SK-N-SH (cell line): ENCODE measurements at regions not wholly inside any gene's neighbourhood (a gene's known extent, or its start where the extent isn't known, plus 50 kb on each side); places are given as distances from the start of the nearest gene placed in this dataset.

Experiments
- CTCF ChIA-PET: fragments of 300-600, 350-600 bp; formaldehyde crosslinking; extraction: SDS; loops from one replicate; lab custom pipeline; 2021; lab: Yijun Ruan, JAX
- POLR2A ChIA-PET: fragments of 350-600 bp; sonication (Branson Sonifier 250); formaldehyde crosslinking; extraction: SDS; loops from one replicate; lab custom pipeline; 2020; ENCODE audit warnings: antibody characterized with exemption, inconsistent platforms; lab: Yijun Ruan, JAX
- DNase-seq: peaks from one replicate; pipeline ENCODE4 v3.0.0; 2012
- H2AFZ ChIP-seq: fragments of 200-600 bp; sonication (generic); 2 replicates; pipeline ENCODE4 v1.8.1; 2016; ENCODE audit warnings: antibody characterized with exemption, mild to moderate bottlenecking, low read depth
- H3F3A ChIP-seq: fragments of 200-600 bp; sonication (generic); replicated peaks from 2 replicates; pipeline ENCODE3; 2016; ENCODE audit warnings: antibody characterized with exemption, mild to moderate bottlenecking; ENCODE audit not compliant: insufficient read depth
- H3K27ac ChIP-seq, 2 experiments: fragments of 200-500 bp in 1 of 2; fragments of 200-600 bp in 1 of 2; sonication (Bioruptor generic) in 1 of 2; sonication (generic), shearing (Covaris generic) in 1 of 2; 2 replicates each; pipeline versions ENCODE4 v1.5.1 to v1.6.1; 2014 to 2016; ENCODE audit warnings: low read depth in 2 of 2, inconsistent platforms in 1 of 2, low read length in 1 of 2, mild to moderate bottlenecking in 1 of 2, mixed read lengths in 1 of 2
- H3K27me3 ChIP-seq: fragments of 200-600 bp; sonication (generic), shearing (Covaris generic); 2 replicates; pipeline ENCODE4 v1.6.1; 2016; ENCODE audit warnings: mixed run types; ENCODE audit not compliant: insufficient read depth
- H3K36me3 ChIP-seq, 2 experiments: fragments of 200-500 bp in 1 of 2; fragments of 200-600 bp in 1 of 2; sonication (Bioruptor generic) in 1 of 2; sonication (generic) in 1 of 2; replicated peaks in 1 of 2; 2 replicates each; pipeline versions ENCODE3 to v1.5.1; 2014 to 2016; ENCODE audit warnings: low read length in 1 of 2, mild to moderate bottlenecking in 1 of 2; ENCODE audit not compliant: insufficient read depth in 2 of 2, control insufficient read depth in 1 of 2
- H3K4me1 ChIP-seq, 2 experiments: fragments of 200-500 bp in 1 of 2; fragments of 200-600 bp in 1 of 2; sonication (Bioruptor generic) in 1 of 2; sonication (generic), shearing (Covaris generic) in 1 of 2; 2 replicates each; pipeline versions ENCODE4 v1.5.1 to v1.6.1; 2014 to 2016; ENCODE audit warnings: low read depth in 1 of 2, low read length in 1 of 2, mixed run types in 1 of 2; ENCODE audit not compliant: insufficient read depth in 2 of 2, control insufficient read depth in 1 of 2
- H3K4me2 ChIP-seq: fragments of 200-600 bp; sonication (generic), shearing (Covaris generic); 2 replicates; pipeline ENCODE4 v1.6.1; 2017; ENCODE audit warnings: mixed run types
- H3K4me3 ChIP-seq, 2 experiments: fragments of 200-500 bp in 1 of 2; fragments of 200-600 bp in 1 of 2; sonication (Bioruptor generic) in 1 of 2; sonication (generic), shearing (Covaris generic) in 1 of 2; 2 replicates each; pipeline versions ENCODE4 v1.5.1 to v1.8.1; 2014 to 2016; ENCODE audit warnings: low read depth in 2 of 2, inconsistent platforms in 1 of 2, low read length in 1 of 2, mild to moderate bottlenecking in 1 of 2, mixed read lengths in 1 of 2, moderate library complexity in 1 of 2
- H3K79me2 ChIP-seq: fragments of 200-600 bp; sonication (generic); 2 replicates; pipeline ENCODE4 v1.8.1; 2017; ENCODE audit warnings: mild to moderate bottlenecking; ENCODE audit not compliant: insufficient read depth
- H3K9ac ChIP-seq: fragments of 200-600 bp; sonication (generic); 2 replicates; pipeline ENCODE4 v1.6.1; 2017; ENCODE audit warnings: mixed run types
- H3K9me2 ChIP-seq: fragments of 200-600 bp; sonication (generic); 2 replicates; pipeline ENCODE4 v1.6.1; 2017; ENCODE audit warnings: mixed run types
- H3K9me3 ChIP-seq: fragments of 200-600 bp; sonication (generic); 2 replicates; pipeline ENCODE4 v1.6.1; 2017; ENCODE audit warnings: mixed run types, mild to moderate bottlenecking, moderate library complexity
- H4K20me1 ChIP-seq: fragments of 200-600 bp; sonication (generic); 2 replicates; pipeline ENCODE4 v1.6.1; 2017; ENCODE audit warnings: mild to moderate bottlenecking, mixed run types; ENCODE audit not compliant: insufficient read depth
- EP300 ChIP-seq, 2 experiments: IDR thresholded peaks; 2 replicates each; pipeline versions ENCODE4 v1.4.0 to v1.6.1; 2012; ENCODE audit warnings: borderline replicate concordance in 1 of 2, low read depth in 1 of 2, low read length in 1 of 2
- GABPA ChIP-seq: IDR thresholded peaks from 2 replicates; pipeline ENCODE4 v1.4.0; 2012; ENCODE audit warnings: low read depth, mild to moderate bottlenecking
- GATA2 ChIP-seq: sonication (generic); formaldehyde crosslinking; IDR thresholded peaks from 2 replicates; pipeline ENCODE4 v1.5.0; 2020; ENCODE audit warnings: mild to moderate bottlenecking, missing genetic modification reagents
- MAX ChIP-seq: IDR thresholded peaks from 2 replicates; pipeline ENCODE4 v1.4.0; 2012; ENCODE audit warnings: low read depth
- POLR2AphosphoS5 ChIP-seq: IDR thresholded peaks from 2 replicates; pipeline ENCODE4 v1.6.1; 2012; ENCODE audit warnings: low read depth, low read length
- REST ChIP-seq: IDR thresholded peaks from 2 replicates; pipeline ENCODE4 v1.6.1; 2012; ENCODE audit warnings: mild to moderate bottlenecking, low read depth, low read length, moderate library complexity
- RFX5 ChIP-seq: IDR thresholded peaks from 2 replicates; pipeline ENCODE4 v1.6.1; 2012; ENCODE audit warnings: mild to moderate bottlenecking, improper control_type of control experiment, low read length
- RXRA ChIP-seq: IDR thresholded peaks from 2 replicates; pipeline ENCODE4 v1.4.0; 2012; ENCODE audit warnings: low read depth, mild to moderate bottlenecking, borderline replicate concordance
- SIN3A ChIP-seq: IDR thresholded peaks from 2 replicates; pipeline ENCODE4 v1.6.1; 2012; ENCODE audit warnings: low read depth, mild to moderate bottlenecking, low read length, moderate library complexity, borderline replicate concordance
- ZBTB33 ChIP-seq: IDR thresholded peaks from 2 replicates; pipeline ENCODE4 v1.4.0; 2012; ENCODE audit warnings: low read depth, borderline replicate concordance
- WGBS: methylation state at CpG from one replicate; pipeline ENCODE4 v1.1.6; 2017; ENCODE audit warnings: low lambda C conversion rate; 5-methylcytosine and 5-hydroxymethylcytosine counted together

- Histone ChIP-seq H2AFZ (no peak overlapping the region), H3K9me3 (no peaks in the 10 kb centered on the region), H3K4me2 (no peak overlapping the region), H3K4me1 (no peaks in the 10 kb centered on the region; a peak in 1 of 4 replicates), H3K79me2 (no peaks in the 10 kb centered on the region), H3K27ac (no peak overlapping the region), H3K9ac (no peak overlapping the region), H3K9me2 (no peaks in the 10 kb centered on the region), H3F3A (no peaks in the 10 kb centered on the region), H3K27me3 (no peaks in the 10 kb centered on the region), H3K4me3 (no peak overlapping the region), H4K20me1 (no peaks in the 10 kb centered on the region), H3K36me3 (no peaks in the 10 kb centered on the region)
- DNase-seq: no peak
- POLR2A ChIA-PET: no interaction called here
- CTCF ChIA-PET: no interaction called here
- no peak for TF ChIP-seq ZBTB33
- no peak for TF ChIP-seq SIN3A
These were observed 427.9 kb downstream of the QKI start for GRCh38 chr6:163842467-163842866.

- Histone ChIP-seq H3K9me2 (no peaks in the 10 kb centered on the region), H3K27me3 (no peaks in the 10 kb centered on the region), H4K20me1 (no peaks in the 10 kb centered on the region), H3K9me3 (no peaks in the 10 kb centered on the region), H3F3A (no peaks in the 10 kb centered on the region), H3K36me3 (no peaks in the 10 kb centered on the region), H3K27ac (no peak overlapping the region), H2AFZ (no peak overlapping the region), H3K4me1 (peaks cover 0 to 3% of the 10 kb centered on the region in 2 experiments; a peak in 2 of 4 replicates), H3K4me3 (no peak overlapping the region), H3K79me2 (no peaks in the 10 kb centered on the region), H3K4me2 (no peak overlapping the region), H3K9ac (no peak overlapping the region)
- 36% methylated on average over 2 of the region's 3 CpGs for WGBS
- TF ChIP-seq GABPA (no peak), RFX5 (no peak)
- no peak for DNase-seq
- ChIA-PET POLR2A (no interaction called here), CTCF (no interaction called here)
These were observed 427.2 kb downstream of the QKI start for GRCh38 chr6:163841733-163842132.

GRCh38 chr6:163841326-163841725 lies 426.8 kb downstream of the QKI start:
- Histone ChIP-seq H3K4me1 (peaks cover 0 to 3% of the 10 kb centered on the region in 2 experiments; a peak in 2 of 4 replicates), H4K20me1 (no peaks in the 10 kb centered on the region), H3K9me2 (no peaks in the 10 kb centered on the region), H3K27me3 (no peaks in the 10 kb centered on the region), H3K9me3 (no peaks in the 10 kb centered on the region), H3K4me3 (no peak overlapping the region), H3K79me2 (no peaks in the 10 kb centered on the region), H2AFZ (no peak overlapping the region), H3F3A (no peaks in the 10 kb centered on the region), H3K36me3 (no peaks in the 10 kb centered on the region), H3K9ac (no peak overlapping the region), H3K4me2 (no peak overlapping the region), H3K27ac (no peak overlapping the region)
- CTCF ChIA-PET: no interaction called here
- POLR2A ChIA-PET: no interaction called here
- WGBS: 0% methylated on average over 1 of the region's 2 CpGs
- TF ChIP-seq RXRA: no peak
- no peak for TF ChIP-seq REST
- TF ChIP-seq EP300 (IDR thresholded peaks at IDR 0.05; ENCODE audit: borderline replicate concordance in 1 of 2, low read depth in 1 of 2, low read length in 1 of 2): no peak
- TF ChIP-seq POLR2AphosphoS5: no peak
- no peak for TF ChIP-seq GATA2 (CRISPR knock-in tag)
- TF ChIP-seq MAX: no peak
- DNase-seq: no peak
